Stomach (tissue), 8 donors: ENCODE measurements at regions not wholly inside any gene's neighbourhood (a gene's known extent, or its start where the extent isn't known, plus 50 kb on each side); places are given as distances from the start of the nearest gene placed in this dataset.

Experiments
- DNase-seq, 2 donors: peaks; one replicate each; pipeline versions ENCODE4 v3.0.0 to v3.0.0-alpha.2; 2013 to 2019
- H3K27ac ChIP-seq, 5 donors: fragments of 200-600 bp in 4 of 5; sonication (generic) in 4 of 5; one replicate each; pipeline ENCODE4 v1.5.1; 2013 to 2019; ENCODE audit warnings: mild to moderate bottlenecking in 1 of 5, moderate library complexity in 1 of 5
- H3K27me3 ChIP-seq, 3 donors: fragments of 200-600 bp; sonication (generic); one replicate each; pipeline ENCODE4 v1.5.1; 2017 to 2019; ENCODE audit warnings: mixed run types in 1 of 3
- H3K36me3 ChIP-seq, 4 donors: fragments of 200-600 bp; sonication (generic); 1 replicate in 3 of 4; 2 replicates in 1 of 4; pipeline ENCODE4 v1.5.1; 2016 to 2019
- H3K4me1 ChIP-seq, 4 donors: fragments of 200-600 bp; sonication (generic); one replicate each; pipeline ENCODE4 v1.5.1; 2016 to 2019
- H3K4me3 ChIP-seq, 4 donors: fragments of 200-600 bp; sonication (generic) in 3 of 4; one replicate each; pipeline ENCODE4 v1.5.1; 2016 to 2019; ENCODE audit warnings: mild to moderate bottlenecking in 1 of 4
- H3K9me3 ChIP-seq, 4 donors: fragments of 200-600 bp; sonication (generic); one replicate each; pipeline ENCODE4 v1.5.1; 2016 to 2019
- EP300 ChIP-seq: sonication (generic); formaldehyde crosslinking; IDR thresholded peaks from one replicate; pipeline ENCODE4 v1.6.1; 2017; ENCODE audit warnings: antibody characterized with exemption
- POLR2A ChIP-seq, 4 donors: fragments of 450-650 bp; IDR thresholded peaks; one replicate each; pipeline ENCODE4 v1.6.1; 2016; ENCODE audit warnings: antibody characterized with exemption in 4 of 4, control low read depth in 2 of 4, mild to moderate bottlenecking in 1 of 4, moderate library complexity in 1 of 4
- POLR2AphosphoS5 ChIP-seq, 3 donors: sonication (generic); formaldehyde crosslinking; IDR thresholded peaks; one replicate each; pipeline ENCODE4 v1.6.1; 2016; ENCODE audit warnings: antibody characterized with exemption in 3 of 3
- WGBS, 5 donors: extraction: QIAGEN DNeasy Blood & Tissue Kit in 3 of 5; methylation state at CpG; one replicate each; pipeline versions ENCODE4 v1.1.5 to v1.1.7; 2013 to 2018; 5-methylcytosine and 5-hydroxymethylcytosine counted together
- intact Hi-C: fragments of 100-400 bp; cut with DNase I; formaldehyde crosslinking; loops from one replicate; pipeline ENCODE4 v1.15.1; 2023; ENCODE audit warnings: low total_unique reads
- TF ChIP-seq, protein P1 (sequence below), 7 experiments: fragments of 450-650 bp in 4 of 7; fragments of 200-600 bp in 3 of 7; sonication (generic) in 3 of 7; IDR thresholded peaks; one replicate each; pipeline ENCODE4 v1.5.1; 2016 to 2019; ENCODE audit warnings: antibody characterized with exemption in 7 of 7, control low read depth in 2 of 7, mild to moderate bottlenecking in 1 of 7
- donor health status: healthy with polysubstance abuse.
- donor health status: Bipolar disorder and iron deficiency.
- donor health status: healthy.

DNA sequence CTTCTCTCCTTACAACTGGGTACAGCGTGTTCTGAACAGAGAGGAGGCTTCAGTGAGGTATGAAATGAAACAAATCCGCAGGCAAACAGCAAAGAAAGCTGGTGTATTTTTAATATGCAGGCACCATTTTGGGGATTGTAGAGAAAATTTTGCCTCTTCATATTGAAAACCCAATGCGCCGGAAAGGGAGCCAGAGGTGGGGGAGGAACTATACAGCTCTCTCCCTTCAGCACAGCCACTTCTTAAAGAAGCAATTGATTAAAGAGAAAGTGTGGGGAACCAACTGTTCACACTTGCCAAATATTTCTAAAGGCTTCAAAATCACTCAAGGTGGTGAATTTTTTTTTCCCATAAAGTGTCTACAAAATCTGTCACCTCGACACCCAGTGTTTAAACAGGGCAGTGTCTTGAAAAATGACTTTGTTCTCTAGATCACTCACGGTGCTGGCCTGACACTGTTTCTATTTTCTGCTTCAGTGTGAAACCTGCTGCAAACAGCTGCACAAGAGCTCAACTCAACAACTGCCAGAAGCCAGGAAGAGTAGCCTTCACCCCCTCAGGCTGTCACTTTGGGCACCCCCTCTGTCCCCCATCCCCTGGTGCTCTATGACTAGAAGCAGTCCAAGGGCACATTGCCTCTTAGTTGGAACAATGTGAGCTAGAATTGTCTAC, 123.8 kb upstream of the CTTNBP2NL start:
- H3K27me3 ChIP-seq = no peaks in the 10 kb centered on the region
- H3K36me3 ChIP-seq = no peaks in the 10 kb centered on the region
- no peak overlapping the region for H3K4me3 ChIP-seq
- 61 to 69% (median 65%) methylated on average over 6 of the region's 6 CpGs for WGBS, 5 donors
- no peak overlapping the region for H3K27ac ChIP-seq
- DNase-seq = no peak
- H3K4me1 ChIP-seq = peaks cover 0 to 11% (median 5%) of the 10 kb centered on the region in 4 donors
- TF ChIP-seq, protein P1, sequence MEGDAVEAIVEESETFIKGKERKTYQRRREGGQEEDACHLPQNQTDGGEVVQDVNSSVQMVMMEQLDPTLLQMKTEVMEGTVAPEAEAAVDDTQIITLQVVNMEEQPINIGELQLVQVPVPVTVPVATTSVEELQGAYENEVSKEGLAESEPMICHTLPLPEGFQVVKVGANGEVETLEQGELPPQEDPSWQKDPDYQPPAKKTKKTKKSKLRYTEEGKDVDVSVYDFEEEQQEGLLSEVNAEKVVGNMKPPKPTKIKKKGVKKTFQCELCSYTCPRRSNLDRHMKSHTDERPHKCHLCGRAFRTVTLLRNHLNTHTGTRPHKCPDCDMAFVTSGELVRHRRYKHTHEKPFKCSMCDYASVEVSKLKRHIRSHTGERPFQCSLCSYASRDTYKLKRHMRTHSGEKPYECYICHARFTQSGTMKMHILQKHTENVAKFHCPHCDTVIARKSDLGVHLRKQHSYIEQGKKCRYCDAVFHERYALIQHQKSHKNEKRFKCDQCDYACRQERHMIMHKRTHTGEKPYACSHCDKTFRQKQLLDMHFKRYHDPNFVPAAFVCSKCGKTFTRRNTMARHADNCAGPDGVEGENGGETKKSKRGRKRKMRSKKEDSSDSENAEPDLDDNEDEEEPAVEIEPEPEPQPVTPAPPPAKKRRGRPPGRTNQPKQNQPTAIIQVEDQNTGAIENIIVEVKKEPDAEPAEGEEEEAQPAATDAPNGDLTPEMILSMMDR (IDR thresholded peaks at IDR 0.05) = no peak
- TF ChIP-seq EP300 (no peak), POLR2AphosphoS5 (IDR thresholded peaks at IDR 0.05) (no peak), POLR2A (IDR thresholded peaks at IDR 0.05) (no peak)
- peaks cover 0 to 10% (median 5%) of the 10 kb centered on the region in 4 donors for H3K9me3 ChIP-seq
- intact Hi-C loops = no loop called here

DNA sequence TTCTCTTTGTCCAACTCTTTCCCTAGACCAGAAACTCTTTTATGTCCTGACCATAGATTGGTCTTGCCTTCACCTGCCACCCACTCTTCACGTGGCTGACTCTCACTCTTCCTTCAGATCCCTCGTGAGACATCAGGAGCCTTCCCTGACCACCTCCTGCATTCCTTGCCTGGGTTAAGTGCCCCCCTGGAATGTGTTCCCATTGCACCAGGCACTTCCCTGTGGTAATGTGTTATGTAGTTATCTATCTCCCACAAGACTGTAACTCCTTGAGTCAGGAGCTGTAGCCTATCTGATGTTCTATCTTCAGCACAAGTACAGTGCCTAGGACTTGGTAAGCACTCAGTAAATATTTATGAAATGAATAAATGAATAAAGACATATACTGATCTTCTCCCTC, 111.2 kb upstream of the CTTNBP2NL start:
- H3K27me3 ChIP-seq = no peaks in the 10 kb centered on the region
- no peaks in the 10 kb centered on the region for H3K9me3 ChIP-seq
- no peak for TF ChIP-seq EP300
- TF ChIP-seq POLR2AphosphoS5 (IDR thresholded peaks at IDR 0.05) = no peak
- TF ChIP-seq, protein P1 (IDR thresholded peaks at IDR 0.05) = no peak
- TF ChIP-seq POLR2A (IDR thresholded peaks at IDR 0.05) = no peak
- WGBS, 5 donors = 35 to 74% (median 57%) methylated on average over 2 of the region's 2 CpGs
- DNase-seq = no peak
- intact Hi-C loops = no loop called here
- no peaks in the 10 kb centered on the region for H3K4me1 ChIP-seq
- no peak overlapping the region for H3K4me3 ChIP-seq
- H3K27ac ChIP-seq = no peak overlapping the region
- no peaks in the 10 kb centered on the region for H3K36me3 ChIP-seq

DNA sequence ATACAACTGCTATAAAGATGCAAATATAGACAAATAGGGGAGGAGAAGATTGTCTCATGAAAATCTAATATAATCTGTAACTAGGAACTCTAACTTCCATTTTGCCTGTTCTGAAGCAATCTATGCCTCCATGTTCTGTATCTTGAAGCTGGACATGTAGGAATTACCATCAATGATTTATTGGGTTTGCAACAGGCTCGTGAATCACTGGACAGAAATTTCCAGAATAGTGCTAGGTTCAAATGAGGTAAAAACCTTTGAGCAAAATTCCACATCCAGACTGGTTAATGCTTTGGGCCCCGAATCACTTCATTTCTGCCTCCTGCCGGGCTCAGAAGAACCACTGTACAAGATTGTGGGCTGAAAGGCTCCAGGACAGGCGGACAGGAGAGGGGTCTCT, 110.7 kb upstream of the CTTNBP2NL start:
- WGBS, 5 donors = 55 to 78% (median 72%) methylated on average over 3 to 4 of the region's 4 CpGs
- intact Hi-C loops = no loop called here
- no peak overlapping the region for H3K4me3 ChIP-seq
- no peak overlapping the region for H3K27ac ChIP-seq
- no peaks in the 10 kb centered on the region for H3K36me3 ChIP-seq
- no peak for DNase-seq
- no peaks in the 10 kb centered on the region for H3K9me3 ChIP-seq
- H3K27me3 ChIP-seq = no peaks in the 10 kb centered on the region
- TF ChIP-seq, protein P1 (IDR thresholded peaks at IDR 0.05) = no peak
- TF ChIP-seq POLR2AphosphoS5 (IDR thresholded peaks at IDR 0.05) = no peak
- TF ChIP-seq EP300 = no peak
- no peak for TF ChIP-seq POLR2A (IDR thresholded peaks at IDR 0.05)
- no peaks in the 10 kb centered on the region for H3K4me1 ChIP-seq

DNA sequence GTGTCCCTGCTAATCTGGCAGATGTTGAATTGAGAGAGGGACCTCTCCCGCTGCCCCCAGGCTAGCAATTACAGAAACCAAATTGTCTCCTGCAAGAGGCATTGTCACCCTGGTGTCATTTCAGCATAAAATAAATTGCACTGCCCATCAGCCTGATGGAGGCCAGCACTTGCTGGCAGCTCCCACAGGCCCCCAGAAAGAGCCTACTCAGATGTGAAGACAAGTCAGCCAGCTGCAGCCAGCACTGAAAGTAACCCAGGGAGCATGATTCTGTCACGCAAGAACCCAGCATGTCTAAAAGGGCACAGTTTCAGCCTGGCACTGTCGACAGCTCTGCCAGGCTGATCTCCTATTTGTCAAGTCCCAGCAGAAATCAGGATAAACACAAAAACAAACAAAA, 110.3 kb upstream of the CTTNBP2NL start:
- H3K36me3 ChIP-seq = no peaks in the 10 kb centered on the region
- TF ChIP-seq, protein P1 (IDR thresholded peaks at IDR 0.05) = no peak
- no peak for TF ChIP-seq POLR2A (IDR thresholded peaks at IDR 0.05)
- TF ChIP-seq POLR2AphosphoS5 (IDR thresholded peaks at IDR 0.05) = no peak
- no peak for TF ChIP-seq EP300
- H3K4me3 ChIP-seq = no peak overlapping the region
- H3K27ac ChIP-seq = no peak overlapping the region
- H3K9me3 ChIP-seq = no peaks in the 10 kb centered on the region
- H3K27me3 ChIP-seq = no peaks in the 10 kb centered on the region
- H3K4me1 ChIP-seq = no peaks in the 10 kb centered on the region
- 65 to 86% (median 75%) methylated on average over 2 to 3 of the region's 3 CpGs for WGBS, 5 donors
- DNase-seq = no peak
- intact Hi-C loops = no loop called here
